ENCODE measurements at regions not wholly inside any gene's neighbourhood (a gene's known extent, or its start where the extent isn't known, plus 50 kb on each side); places are given as distances from the start of the nearest gene placed in this dataset.
"Not testable (repeated sequence)": the region's sequence is repeated elsewhere in the genome, so short reads cannot be mapped to it uniquely, and the experiment has no call there.

DNA sequence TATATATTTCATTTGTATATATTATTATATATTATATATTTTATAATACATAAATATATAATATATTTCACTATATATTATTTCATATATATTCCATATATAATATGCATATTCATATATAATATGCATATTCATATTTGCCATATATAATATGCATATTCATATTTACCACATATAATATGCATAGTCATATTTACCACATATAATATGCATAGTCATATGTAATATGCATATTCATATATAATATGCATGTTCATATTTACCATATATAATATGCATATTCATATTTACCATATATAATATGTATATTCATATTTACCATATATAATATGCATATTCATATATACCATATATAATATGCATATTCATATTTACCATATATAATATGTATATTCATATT lies 51.2 kb upstream of the GATA2 start:
- Mint-ChIP-seq H3K36me3 (no peaks in the 10 kb centered on the region), H3K27me3 (ENCODE audit: low read depth in 3 of 3) (peaks cover 0 to 5% (median 4%) of the 10 kb centered on the region in 3 donors), H3K4me1 (peaks cover 6% of the 10 kb centered on the region), H3K27ac (no peak overlapping the region), H3K4me3 (no peak overlapping the region), H3K9me3 (peaks cover 6 to 22% (median 12%) of the 10 kb centered on the region in 7 donors)
- no peaks in the 10 kb centered on the region for H3K27me3 ChIP-seq (ENCODE audit: control insufficient read depth in 2 of 2, insufficient read depth in 2 of 2, low read length in 2 of 2)
- H3K27ac ChIP-seq (ENCODE audit: low read depth in 1 of 2, low read length in 2 of 2): no peak overlapping the region
- H3K36me3 ChIP-seq (replicated peaks in 1 of 2; ENCODE audit: control insufficient read depth in 1 of 2, insufficient read depth in 2 of 2, low read length in 2 of 2): no peaks in the 10 kb centered on the region
- no peak overlapping the region for H3K4me3 ChIP-seq (replicated peaks in 1 of 3; ENCODE audit: low read depth in 2 of 3, low read length in 3 of 3)
- H3K9me3 ChIP-seq (replicated peaks in 1 of 2; ENCODE audit: control insufficient read depth in 1 of 2, insufficient read depth in 1 of 2, low read length in 2 of 2): peaks cover 3 to 5% of the 10 kb centered on the region in 2 donors
- TF ChIP-seq, protein P1, sequence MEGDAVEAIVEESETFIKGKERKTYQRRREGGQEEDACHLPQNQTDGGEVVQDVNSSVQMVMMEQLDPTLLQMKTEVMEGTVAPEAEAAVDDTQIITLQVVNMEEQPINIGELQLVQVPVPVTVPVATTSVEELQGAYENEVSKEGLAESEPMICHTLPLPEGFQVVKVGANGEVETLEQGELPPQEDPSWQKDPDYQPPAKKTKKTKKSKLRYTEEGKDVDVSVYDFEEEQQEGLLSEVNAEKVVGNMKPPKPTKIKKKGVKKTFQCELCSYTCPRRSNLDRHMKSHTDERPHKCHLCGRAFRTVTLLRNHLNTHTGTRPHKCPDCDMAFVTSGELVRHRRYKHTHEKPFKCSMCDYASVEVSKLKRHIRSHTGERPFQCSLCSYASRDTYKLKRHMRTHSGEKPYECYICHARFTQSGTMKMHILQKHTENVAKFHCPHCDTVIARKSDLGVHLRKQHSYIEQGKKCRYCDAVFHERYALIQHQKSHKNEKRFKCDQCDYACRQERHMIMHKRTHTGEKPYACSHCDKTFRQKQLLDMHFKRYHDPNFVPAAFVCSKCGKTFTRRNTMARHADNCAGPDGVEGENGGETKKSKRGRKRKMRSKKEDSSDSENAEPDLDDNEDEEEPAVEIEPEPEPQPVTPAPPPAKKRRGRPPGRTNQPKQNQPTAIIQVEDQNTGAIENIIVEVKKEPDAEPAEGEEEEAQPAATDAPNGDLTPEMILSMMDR (IDR thresholded peaks at IDR 0.05): no peak
- H3K79me2 ChIP-seq (ENCODE audit: insufficient read depth, low read length): no peaks in the 10 kb centered on the region
- intact Hi-C loops (cut with micrococcal nuclease): no loop called here
- H2AFZ ChIP-seq (ENCODE audit: insufficient read depth, low read depth, low read length, poor library complexity, severe bottlenecking): no peak overlapping the region
- no peaks in the 10 kb centered on the region for H4K20me1 ChIP-seq (ENCODE audit: insufficient read depth, low read length)
- no peak for DNase-seq
- H3K4me2 ChIP-seq (replicated peaks; ENCODE audit: extremely low read depth, low read length, poor library complexity, severe bottlenecking): no peak overlapping the region
- no peak overlapping the region for H3K9ac ChIP-seq (ENCODE audit: insufficient read depth, low read length, poor library complexity, severe bottlenecking)
- H3K4me1 ChIP-seq (ENCODE audit: control insufficient read depth in 1 of 2, insufficient read depth in 2 of 2, low read length in 2 of 2): no peaks in the 10 kb centered on the region

DNA sequence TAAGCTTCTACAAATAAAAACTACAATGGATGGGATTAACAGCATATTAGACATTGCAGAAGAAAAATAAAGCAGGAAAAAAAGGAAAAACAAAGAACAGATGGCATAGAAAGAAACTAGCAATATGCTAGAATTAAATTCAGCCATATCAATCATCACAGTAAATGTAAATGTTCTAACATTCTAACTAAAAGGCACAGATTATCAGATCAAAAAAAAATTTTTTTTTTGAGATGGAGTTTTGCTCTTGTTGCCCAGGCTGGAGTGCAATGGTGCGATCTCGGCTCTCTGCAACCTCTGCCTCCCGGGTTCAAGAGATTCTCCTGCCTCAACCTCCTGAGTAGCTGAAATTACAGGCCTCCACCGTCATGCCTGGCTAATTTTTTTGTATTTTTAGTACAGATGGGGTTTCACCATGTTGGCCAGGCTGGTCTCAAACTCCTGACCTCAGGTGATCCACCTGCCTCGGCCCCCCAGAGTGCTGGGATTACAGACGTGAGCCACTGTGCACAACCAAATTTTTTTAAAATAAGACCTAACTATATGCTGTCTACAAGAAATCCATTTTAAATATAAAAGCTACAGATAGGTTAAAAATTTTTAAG lies 50.7 kb upstream of the GATA2 start:
- H3K9ac ChIP-seq (ENCODE audit: insufficient read depth, low read length, poor library complexity, severe bottlenecking); H3K4me1 ChIP-seq (ENCODE audit: control insufficient read depth in 1 of 2, insufficient read depth in 2 of 2, low read length in 2 of 2); intact Hi-C loops (cut with micrococcal nuclease); H3K4me3 Mint-ChIP-seq; DNase-seq; H3K4me2 ChIP-seq (replicated peaks; ENCODE audit: extremely low read depth, low read length, poor library complexity, severe bottlenecking); H3K4me3 ChIP-seq (replicated peaks in 1 of 3; ENCODE audit: low read depth in 2 of 3, low read length in 3 of 3); H2AFZ ChIP-seq (ENCODE audit: insufficient read depth, low read depth, low read length, poor library complexity, severe bottlenecking); H4K20me1 ChIP-seq (ENCODE audit: insufficient read depth, low read length); H3K27me3 Mint-ChIP-seq (ENCODE audit: low read depth in 3 of 3); H3K27ac Mint-ChIP-seq; H3K27me3 ChIP-seq (ENCODE audit: control insufficient read depth in 2 of 2, insufficient read depth in 2 of 2, low read length in 2 of 2); H3K4me1 Mint-ChIP-seq; H3K9me3 ChIP-seq (replicated peaks in 1 of 2; ENCODE audit: control insufficient read depth in 1 of 2, insufficient read depth in 1 of 2, low read length in 2 of 2); H3K36me3 Mint-ChIP-seq; H3K79me2 ChIP-seq (ENCODE audit: insufficient read depth, low read length); H3K27ac ChIP-seq (ENCODE audit: low read depth in 1 of 2, low read length in 2 of 2); H3K36me3 ChIP-seq (replicated peaks in 1 of 2; ENCODE audit: control insufficient read depth in 1 of 2, insufficient read depth in 2 of 2, low read length in 2 of 2): not testable (repeated sequence)
- H3K9me3 Mint-ChIP-seq: peaks cover 6 to 22% (median 12%) of the 10 kb centered on the region in 7 donors
- 94% methylated on average over 3 of the region's 6 CpGs for WGBS (ENCODE audit: insufficient coverage)

Data from CD14-positive monocyte (primary cell).